Fibroblast of lung (primary cell): ENCODE measurements at regions not wholly inside any gene's neighbourhood (a gene's known extent, or its start where the extent isn't known, plus 50 kb on each side); places are given as distances from the start of the nearest gene placed in this dataset.

ENCODE experiments used
- DNase-seq, 2 donors: peaks; one replicate each; pipeline versions ENCODE4 v3.0.0 to v3.0.0-alpha.2; 2010; ENCODE audit warnings: low read depth in 2 of 2
- H2AFZ ChIP-seq: 2 replicates; pipeline ENCODE4 v1.5.1; 2012; ENCODE audit warnings: low read length, control low read depth, inconsistent platforms
- H3K27ac ChIP-seq: 2 replicates; pipeline ENCODE4 v1.5.1; 2011; ENCODE audit warnings: low read length, control low read depth; ENCODE audit not compliant: insufficient read depth
- H3K27me3 ChIP-seq: 2 replicates; pipeline ENCODE4 v1.5.1; 2011; ENCODE audit warnings: mild to moderate bottlenecking, low read length; ENCODE audit not compliant: control insufficient read depth, insufficient read depth
- H3K36me3 ChIP-seq: 2 replicates; pipeline ENCODE4 v1.5.1; 2011; ENCODE audit warnings: low read length; ENCODE audit not compliant: control insufficient read depth, insufficient read depth
- H3K4me1 ChIP-seq: 2 replicates; pipeline ENCODE4 v1.5.1; 2011; ENCODE audit warnings: low read length; ENCODE audit not compliant: control insufficient read depth, insufficient read depth; ENCODE audit errors: extremely low read depth
- H3K4me2 ChIP-seq: 2 replicates; pipeline ENCODE4 v1.5.1; 2011; ENCODE audit warnings: low read length, control low read depth; ENCODE audit not compliant: insufficient read depth; ENCODE audit errors: extremely low read depth
- H3K4me3 ChIP-seq, 4 experiments: fragments of 200-600 bp in 1 of 4; sonication (generic) in 1 of 4; replicated peaks in 1 of 4; 2 replicates each; pipeline ENCODE4 v1.5.1; 2011 to 2016; ENCODE audit warnings: low read length in 4 of 4, low read depth in 3 of 4, mild to moderate bottlenecking in 3 of 4, control low read depth in 2 of 4, inconsistent platforms in 1 of 4, mixed read lengths in 1 of 4; ENCODE audit not compliant: insufficient read depth in 1 of 4; ENCODE audit errors: control extremely low read depth in 1 of 4
- H3K79me2 ChIP-seq: 2 replicates; pipeline ENCODE4 v1.5.1; 2012; ENCODE audit warnings: mild to moderate bottlenecking, low read length, inconsistent platforms; ENCODE audit not compliant: control insufficient read depth, insufficient read depth
- H3K9ac ChIP-seq: 2 replicates; pipeline ENCODE4 v1.5.1; 2011; ENCODE audit warnings: mild to moderate bottlenecking, low read length, control low read depth; ENCODE audit not compliant: insufficient read depth
- H3K9me3 ChIP-seq: 2 replicates; pipeline ENCODE4 v1.5.1; 2012; ENCODE audit warnings: low read depth, low read length; ENCODE audit not compliant: control insufficient read depth, insufficient read depth
- H4K20me1 ChIP-seq: 2 replicates; pipeline ENCODE4 v1.5.1; 2011; ENCODE audit warnings: low read length; ENCODE audit not compliant: control insufficient read depth, insufficient read depth; ENCODE audit errors: extremely low read depth
- EZH2 ChIP-seq: IDR thresholded peaks from 2 replicates; pipeline ENCODE4 v1.5.1; 2012; ENCODE audit warnings: low read length, control low read depth, mild to moderate bottlenecking; ENCODE audit errors: missing control alignments
- TF ChIP-seq, protein P1 (sequence below), 2 donors: IDR thresholded peaks in 1 of 2; conservative IDR thresholded peaks in 1 of 2; 1 replicate in 1 of 2; 2 replicates in 1 of 2; pipeline ENCODE4 v1.5.1; 2011 to 2012; ENCODE audit warnings: low read length in 2 of 2, control low read depth in 1 of 2, inconsistent platforms in 1 of 2, low read depth in 1 of 2, mild to moderate bottlenecking in 1 of 2

DNA sequence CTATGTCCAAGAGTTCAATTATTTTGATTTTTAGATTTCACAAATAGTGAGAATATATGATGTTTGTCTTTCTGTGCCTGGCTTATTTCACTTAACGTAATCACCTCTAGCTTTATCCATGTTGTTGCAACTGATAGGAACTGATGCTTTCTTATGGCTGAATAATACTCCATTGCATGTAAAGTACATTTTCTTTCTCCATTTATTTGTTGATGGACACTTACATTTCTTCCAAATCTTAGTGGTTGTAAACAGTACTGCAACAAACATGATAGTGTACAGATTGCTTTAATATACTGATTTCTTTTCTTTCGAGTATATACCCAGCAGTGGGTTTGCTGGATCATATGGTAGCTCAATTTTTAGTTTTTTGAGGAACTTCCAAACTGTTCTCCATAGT lies 600.6 kb upstream of the SEMA6D start:
- DNase-seq = no peak
- H4K20me1 ChIP-seq = no peaks in the 10 kb centered on the region
- no peaks in the 10 kb centered on the region for H3K4me1 ChIP-seq
- H3K4me3 ChIP-seq = no peak overlapping the region
- TF ChIP-seq EZH2 = no peak
- TF ChIP-seq, protein P1, sequence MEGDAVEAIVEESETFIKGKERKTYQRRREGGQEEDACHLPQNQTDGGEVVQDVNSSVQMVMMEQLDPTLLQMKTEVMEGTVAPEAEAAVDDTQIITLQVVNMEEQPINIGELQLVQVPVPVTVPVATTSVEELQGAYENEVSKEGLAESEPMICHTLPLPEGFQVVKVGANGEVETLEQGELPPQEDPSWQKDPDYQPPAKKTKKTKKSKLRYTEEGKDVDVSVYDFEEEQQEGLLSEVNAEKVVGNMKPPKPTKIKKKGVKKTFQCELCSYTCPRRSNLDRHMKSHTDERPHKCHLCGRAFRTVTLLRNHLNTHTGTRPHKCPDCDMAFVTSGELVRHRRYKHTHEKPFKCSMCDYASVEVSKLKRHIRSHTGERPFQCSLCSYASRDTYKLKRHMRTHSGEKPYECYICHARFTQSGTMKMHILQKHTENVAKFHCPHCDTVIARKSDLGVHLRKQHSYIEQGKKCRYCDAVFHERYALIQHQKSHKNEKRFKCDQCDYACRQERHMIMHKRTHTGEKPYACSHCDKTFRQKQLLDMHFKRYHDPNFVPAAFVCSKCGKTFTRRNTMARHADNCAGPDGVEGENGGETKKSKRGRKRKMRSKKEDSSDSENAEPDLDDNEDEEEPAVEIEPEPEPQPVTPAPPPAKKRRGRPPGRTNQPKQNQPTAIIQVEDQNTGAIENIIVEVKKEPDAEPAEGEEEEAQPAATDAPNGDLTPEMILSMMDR (conservative IDR thresholded peaks at IDR 0.05 in 1 of 2, IDR thresholded peaks at IDR 0.05 in 1 of 2; ENCODE audit: low read depth in 1 of 2, low read length in 2 of 2) = no peak
- H3K79me2 ChIP-seq = no peaks in the 10 kb centered on the region
- H3K4me2 ChIP-seq = no peak overlapping the region
- no peak overlapping the region for H3K27ac ChIP-seq
- H3K9me3 ChIP-seq = no peaks in the 10 kb centered on the region
- H3K27me3 ChIP-seq = no peaks in the 10 kb centered on the region
- no peak overlapping the region for H2AFZ ChIP-seq
- H3K36me3 ChIP-seq = no peaks in the 10 kb centered on the region
- no peak overlapping the region for H3K9ac ChIP-seq

DNA sequence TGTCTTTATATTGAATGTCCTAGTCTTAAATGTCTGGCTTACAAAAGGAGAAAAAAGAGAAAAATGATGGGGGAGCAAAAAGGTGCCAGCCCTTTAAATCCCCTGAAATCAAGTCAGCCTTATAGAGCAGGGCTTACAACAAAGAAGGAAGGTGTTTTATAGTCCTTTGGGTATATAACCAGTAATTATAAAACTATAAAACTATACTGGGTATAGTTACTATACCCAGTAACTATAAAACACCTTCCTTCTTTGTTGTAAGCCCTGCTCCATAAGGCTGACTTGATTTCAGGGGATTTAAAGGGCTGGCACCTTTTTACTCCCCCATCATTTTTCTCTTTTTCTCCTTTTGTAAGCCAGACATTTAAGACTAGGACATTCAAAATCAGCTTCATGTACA lies 598.0 kb upstream of the SEMA6D start:
- Histone ChIP-seq H3K4me2 (no peak overlapping the region), H3K4me3 (no peak overlapping the region), H3K79me2 (no peaks in the 10 kb centered on the region), H3K27me3 (no peaks in the 10 kb centered on the region), H4K20me1 (no peaks in the 10 kb centered on the region), H3K27ac (no peak overlapping the region), H3K9ac (no peak overlapping the region), H3K9me3 (no peaks in the 10 kb centered on the region), H3K36me3 (no peaks in the 10 kb centered on the region), H3K4me1 (no peaks in the 10 kb centered on the region), H2AFZ (no peak overlapping the region)
- DNase-seq = no peak
- TF ChIP-seq, protein P1 (conservative IDR thresholded peaks at IDR 0.05 in 1 of 2, IDR thresholded peaks at IDR 0.05 in 1 of 2; ENCODE audit: low read depth in 1 of 2, low read length in 2 of 2) = no peak
- no peak for TF ChIP-seq EZH2

DNA sequence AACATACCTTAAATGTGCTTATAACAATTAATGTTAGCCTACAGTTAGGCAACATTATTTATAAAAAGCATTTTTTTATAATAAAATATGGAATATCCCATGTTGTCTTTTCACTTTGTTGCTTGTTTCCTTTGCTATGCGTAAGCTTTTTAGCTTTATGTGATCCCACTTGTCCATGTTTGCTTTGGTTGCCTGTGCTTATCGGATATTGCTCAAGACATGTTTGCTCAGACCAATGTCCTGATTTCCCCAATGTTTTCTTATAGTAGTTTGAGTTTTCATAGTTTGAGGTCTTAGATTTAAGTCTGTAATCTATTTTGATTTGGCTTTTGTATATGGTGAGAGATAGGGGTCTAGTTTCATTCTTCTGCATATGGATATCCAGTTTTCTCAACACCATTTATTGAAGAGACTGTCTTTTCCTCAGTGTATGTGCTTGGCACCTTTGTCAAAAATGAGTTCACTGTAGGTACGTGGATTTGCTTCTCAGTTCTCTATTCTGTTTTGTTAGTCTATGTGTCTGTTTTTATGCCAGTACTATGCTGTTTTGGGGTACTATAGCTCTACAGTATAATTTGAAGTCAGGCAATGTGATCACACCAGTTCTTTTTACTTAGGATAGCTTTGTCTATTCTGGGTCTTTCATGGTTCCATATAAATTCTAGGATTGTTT lies 592.7 kb upstream of the SEMA6D start:
- no peak overlapping the region for H3K27ac ChIP-seq
- no peak overlapping the region for H3K4me3 ChIP-seq
- DNase-seq = no peak
- H3K9ac ChIP-seq = no peak overlapping the region
- TF ChIP-seq EZH2 = no peak
- TF ChIP-seq, protein P1 (conservative IDR thresholded peaks at IDR 0.05 in 1 of 2, IDR thresholded peaks at IDR 0.05 in 1 of 2; ENCODE audit: low read depth in 1 of 2, low read length in 2 of 2) = no peak
- H3K9me3 ChIP-seq = no peaks in the 10 kb centered on the region
- no peaks in the 10 kb centered on the region for H4K20me1 ChIP-seq
- H3K27me3 ChIP-seq = no peaks in the 10 kb centered on the region
- no peaks in the 10 kb centered on the region for H3K36me3 ChIP-seq
- no peaks in the 10 kb centered on the region for H3K4me1 ChIP-seq
- no peak overlapping the region for H2AFZ ChIP-seq
- H3K4me2 ChIP-seq = no peak overlapping the region
- no peaks in the 10 kb centered on the region for H3K79me2 ChIP-seq
